HG02884 (cell line): ENCODE measurements at regions not wholly inside any gene's neighbourhood (a gene's known extent, or its start where the extent isn't known, plus 50 kb on each side); places are given as distances from the start of the nearest gene placed in this dataset.
"Not testable (repeated sequence)": the region's sequence is repeated elsewhere in the genome, so short reads cannot be mapped to it uniquely, and the experiment has no call there.

ENCODE experiments used
- ATAC-seq: cut with Tn5 transposase; IDR thresholded peaks from one replicate; pipeline ENCODE4 v1.9.1; 2021; ENCODE audit warnings: mild to moderate bottlenecking, moderate library complexity; ENCODE audit not compliant: unreplicated experiment

DNA sequence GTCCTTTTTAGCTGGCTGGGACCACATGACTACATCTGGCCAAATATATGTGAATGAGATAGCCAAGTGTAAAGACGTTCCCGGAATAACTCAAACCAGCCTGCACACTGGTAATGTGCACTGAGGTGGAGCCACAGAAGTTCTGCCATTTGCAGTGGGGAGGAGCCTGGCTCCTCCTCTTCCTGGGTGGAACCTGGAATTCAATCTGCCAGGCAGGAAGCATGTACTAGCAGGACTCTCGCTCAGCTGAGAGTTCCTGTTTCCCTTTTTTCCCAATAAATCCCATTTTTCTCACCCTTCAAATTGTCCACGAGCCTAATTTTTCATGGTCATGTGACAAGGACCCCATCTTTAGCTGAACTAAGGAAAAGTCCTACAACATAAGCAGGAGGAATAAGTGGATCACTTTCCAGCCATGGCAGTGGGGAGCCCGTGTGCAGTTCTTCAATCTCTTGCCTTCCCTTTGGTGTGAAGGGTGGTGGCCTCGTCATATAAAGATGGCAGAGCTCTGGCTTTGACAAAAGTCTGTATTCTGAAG, 183.2 kb downstream of the UXS1 start:
- ATAC-seq = no peak

DNA sequence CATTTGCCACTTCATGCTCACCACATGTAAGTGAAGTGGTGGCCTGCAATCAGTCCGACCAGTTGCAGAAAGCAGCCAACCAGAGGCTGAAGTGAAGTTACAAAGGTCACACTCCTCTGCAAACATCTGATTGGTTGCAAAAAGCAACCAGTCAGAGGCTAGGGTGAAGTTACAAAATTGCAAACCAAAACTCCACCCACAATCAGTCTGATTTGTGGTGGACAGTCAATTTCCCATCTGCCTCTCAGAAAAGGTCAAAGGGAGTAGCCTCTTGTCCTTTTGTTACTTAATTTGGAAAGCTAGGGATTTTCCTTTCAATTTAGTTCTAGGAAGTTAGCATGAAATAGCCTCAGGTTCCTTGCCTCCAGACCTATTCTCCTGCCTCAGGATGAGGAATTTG, 185.0 kb downstream of the UXS1 start:
- ATAC-seq = no peak

DNA sequence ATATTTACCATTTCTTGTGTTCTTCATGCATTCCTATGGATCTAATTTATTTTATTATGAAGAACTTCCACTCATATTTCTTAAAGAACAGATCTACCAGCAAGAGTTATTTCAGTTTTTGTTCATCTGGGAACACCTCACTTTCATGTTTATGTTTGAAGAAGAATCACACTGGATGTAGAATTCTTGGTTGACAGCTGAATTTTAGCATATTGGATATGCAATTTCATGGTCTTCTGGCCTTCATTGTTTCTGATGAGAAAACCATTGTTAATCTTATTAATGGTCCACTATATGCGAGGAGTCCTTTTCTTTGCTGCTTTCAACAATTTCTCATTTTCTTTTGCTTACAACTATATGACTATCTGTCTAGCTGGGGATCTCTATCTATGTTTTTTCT, 189.2 kb downstream of the UXS1 start:
- no peak for ATAC-seq

DNA sequence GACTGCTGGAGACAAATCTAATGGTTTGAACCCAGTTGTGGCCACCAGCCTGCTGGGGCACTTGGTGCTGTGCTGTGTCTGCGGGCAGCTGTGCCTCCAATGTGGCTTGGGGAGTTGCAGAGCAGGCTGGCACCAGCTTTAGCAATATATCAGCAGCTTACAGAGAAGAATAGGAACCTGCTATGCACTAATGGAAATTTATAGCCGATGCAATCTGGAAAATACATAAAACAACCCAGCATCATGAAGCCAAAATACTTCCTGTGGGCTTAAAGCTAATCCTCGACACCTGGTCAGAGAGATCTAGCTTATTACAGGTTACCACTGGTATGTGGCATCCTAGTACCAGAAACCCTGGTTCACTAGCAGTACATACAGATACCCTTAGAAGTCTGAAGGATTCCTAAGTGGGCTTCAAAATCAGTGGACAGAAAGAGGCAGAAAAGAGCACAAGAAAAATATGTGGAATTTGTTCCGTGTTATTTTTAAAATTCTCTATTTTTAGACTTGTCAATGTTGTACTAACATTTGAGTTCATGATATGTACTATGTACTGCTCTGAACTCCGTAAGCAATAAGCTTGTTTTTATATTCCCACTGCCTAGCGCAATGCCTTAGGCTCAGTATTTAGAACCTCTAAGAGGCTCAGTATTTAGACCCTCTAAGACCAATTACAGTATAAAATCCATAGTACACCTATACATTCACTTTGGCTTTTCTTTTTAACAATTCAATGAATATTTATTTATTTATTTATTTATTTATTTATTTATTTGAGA, 194.7 kb downstream of the UXS1 start:
- ATAC-seq = no peak

DNA sequence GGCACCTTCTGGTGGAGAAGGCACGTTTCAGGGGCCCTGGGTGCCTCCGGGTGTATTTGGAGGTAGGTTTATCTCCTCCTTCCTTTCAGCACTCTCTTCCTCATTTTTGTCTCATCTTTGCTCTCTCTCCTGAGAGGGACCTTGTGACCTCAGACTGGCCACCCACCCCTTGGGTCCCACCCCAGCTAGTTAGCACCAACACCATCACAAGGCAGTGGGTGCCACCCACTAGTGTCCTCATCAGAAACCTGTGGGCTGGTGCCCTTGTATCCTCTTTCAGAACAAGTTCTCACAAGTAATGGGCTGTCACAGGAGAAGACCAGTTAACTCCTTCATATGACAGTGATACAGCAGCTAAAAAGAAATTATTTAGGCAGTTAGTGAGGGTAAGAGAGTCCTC, 196.4 kb downstream of the UXS1 start:
- ATAC-seq = no peak

DNA sequence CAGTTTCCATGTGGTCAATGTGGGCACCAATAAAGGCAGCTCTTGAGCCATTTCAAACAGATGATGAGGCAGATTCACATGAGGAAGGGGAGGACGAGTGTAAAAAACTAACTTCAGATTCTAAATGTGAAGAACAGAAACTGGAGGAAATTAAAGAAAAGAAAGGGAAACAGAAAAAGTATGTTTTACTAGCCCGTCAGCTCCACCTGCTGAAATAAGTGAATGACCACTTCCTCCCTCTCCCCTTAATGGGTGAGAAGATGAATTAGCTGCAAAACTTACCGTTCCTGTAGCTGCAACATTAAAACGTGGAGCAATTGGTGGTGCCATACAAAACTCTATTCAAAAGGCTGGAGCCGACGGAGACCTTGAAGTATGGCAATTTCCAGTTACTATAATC, 203.5 kb downstream of the UXS1 start:
- no peak for ATAC-seq

DNA sequence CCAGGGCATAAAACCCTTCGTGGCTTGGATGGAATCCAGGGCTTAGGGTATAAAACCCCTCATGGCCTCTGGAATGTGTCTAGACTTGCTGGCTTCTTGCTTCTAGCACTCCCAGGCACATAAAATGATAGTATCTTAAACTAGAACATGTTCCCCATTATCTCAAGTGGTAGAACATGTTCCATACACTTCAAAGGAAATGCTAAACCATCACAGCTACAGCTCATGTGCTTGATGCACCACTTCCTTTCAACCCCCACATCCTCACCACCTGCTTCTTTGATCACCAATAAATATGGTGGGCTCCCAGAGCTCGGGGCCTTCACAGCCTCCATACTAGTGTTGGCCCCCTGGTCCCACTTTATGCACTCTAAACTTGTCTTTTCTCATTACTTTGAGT, 204.3 kb downstream of the UXS1 start:
- ATAC-seq = not testable (repeated sequence)

DNA sequence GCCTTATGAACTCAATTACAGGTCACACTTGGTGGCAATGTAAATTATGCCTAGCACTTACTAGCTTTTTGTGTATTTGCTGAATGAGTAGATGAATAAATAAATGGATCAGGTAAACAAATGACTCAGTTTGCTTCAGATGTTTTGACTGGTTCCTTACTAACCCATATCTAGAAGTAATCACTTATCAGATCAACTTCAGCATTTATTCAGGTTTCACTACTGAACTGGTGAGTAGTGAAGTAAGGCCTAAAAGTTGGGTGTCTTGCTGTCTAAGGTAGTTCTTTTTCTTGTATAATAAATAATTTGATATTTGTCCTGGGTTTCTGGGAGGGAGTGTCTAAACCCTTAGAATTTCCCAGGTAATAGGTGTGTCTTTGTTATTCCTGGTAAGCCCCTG, 205.0 kb downstream of the UXS1 start:
- ATAC-seq = no peak

DNA sequence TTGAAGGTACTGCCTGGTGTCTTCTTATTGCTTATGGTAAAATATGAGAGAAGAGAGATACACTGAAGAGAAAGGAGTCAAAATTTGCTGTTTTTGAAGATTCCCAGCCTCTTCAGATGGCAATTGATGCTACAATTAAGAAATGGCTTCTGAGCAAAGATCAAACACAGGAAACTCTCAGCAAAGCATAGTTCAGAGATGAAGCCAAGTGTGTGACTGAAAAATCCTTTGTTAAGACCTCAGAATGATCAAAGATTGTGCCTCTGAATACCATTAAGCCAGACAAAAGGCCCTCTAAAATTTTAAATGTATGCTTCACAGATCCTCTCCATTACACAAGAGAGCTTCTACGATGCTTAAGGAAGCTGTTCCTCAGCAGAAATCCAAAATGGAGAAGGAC, 216.3 kb downstream of the UXS1 start:
- no peak for ATAC-seq

DNA sequence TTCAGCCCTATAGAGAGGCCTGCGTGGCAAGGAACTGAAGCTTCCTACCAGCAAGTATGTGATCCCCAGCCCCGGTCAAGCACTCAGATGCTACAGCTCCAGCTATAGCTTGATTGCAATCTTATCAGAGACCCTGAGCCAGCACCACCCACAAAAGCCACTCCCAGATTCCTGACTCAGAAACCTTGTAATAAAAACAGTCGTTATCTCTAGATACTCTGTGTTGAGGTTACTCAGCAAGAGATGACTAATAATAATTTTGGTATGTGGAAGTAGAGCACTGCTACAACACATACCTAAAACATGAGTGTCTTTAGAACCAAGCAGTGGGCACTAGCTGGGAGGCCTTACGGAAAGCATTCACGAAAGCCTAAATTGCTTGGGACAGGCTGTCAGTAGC, 216.9 kb downstream of the UXS1 start:
- no peak for ATAC-seq

DNA sequence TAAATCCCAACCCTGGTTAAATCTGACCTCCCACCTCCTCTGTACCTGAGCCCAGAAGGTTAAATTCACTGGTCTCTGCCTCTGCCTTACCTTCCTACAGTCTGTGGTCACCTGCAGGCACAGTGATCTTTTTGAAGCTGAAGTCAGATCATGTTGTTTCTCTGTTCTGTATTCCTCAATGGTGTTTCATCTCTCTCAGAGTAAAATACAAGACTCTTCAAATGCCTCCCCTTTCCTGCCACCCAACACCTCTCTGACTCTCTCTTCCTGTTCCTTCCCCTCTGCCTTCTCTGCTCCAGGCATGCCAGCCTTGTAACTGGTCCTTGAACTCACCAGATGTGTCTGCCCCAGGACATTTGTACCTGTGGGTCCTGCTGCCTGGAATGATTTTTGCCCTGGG, 219.3 kb downstream of the UXS1 start:
- ATAC-seq = no peak

DNA sequence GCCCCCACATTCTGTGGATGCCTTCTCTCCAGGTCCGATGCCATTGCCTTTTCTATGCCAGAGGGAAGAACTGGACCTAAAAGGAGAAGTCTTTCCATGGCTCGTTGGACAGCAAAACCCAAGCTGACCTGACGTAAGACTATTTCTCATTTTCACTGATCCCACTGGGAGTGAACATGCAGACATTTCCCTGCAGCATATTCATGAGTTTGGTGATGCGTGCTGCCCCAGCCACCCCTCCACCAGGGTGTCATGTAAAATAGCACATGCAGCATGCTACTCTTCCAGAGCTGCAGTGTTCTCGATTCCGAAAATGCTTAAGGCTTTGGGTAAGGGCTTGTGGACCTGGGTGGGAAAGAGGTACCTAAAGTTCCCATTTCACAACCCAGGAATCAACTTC, 221.2 kb downstream of the UXS1 start:
- ATAC-seq = no peak

DNA sequence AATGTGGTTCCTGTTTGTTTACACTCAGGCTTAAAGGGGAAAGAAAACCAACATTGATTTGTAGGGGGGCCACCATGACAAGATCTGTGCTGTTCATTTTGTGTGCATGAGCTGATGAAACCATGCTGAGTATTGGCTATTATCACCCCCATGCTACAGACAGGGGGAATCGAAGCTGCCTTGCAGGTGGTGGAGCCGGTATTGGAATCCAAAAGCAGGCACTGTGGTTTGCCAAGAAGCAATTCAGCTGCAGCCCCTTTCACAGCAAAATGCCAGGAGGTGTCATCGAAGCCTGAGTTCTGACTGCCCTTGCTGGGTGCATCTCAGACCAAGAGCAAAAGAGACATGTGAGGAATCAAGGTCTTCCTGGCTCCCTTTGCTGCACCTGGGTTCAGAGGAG, 221.9 kb downstream of the UXS1 start:
- ATAC-seq = no peak

DNA sequence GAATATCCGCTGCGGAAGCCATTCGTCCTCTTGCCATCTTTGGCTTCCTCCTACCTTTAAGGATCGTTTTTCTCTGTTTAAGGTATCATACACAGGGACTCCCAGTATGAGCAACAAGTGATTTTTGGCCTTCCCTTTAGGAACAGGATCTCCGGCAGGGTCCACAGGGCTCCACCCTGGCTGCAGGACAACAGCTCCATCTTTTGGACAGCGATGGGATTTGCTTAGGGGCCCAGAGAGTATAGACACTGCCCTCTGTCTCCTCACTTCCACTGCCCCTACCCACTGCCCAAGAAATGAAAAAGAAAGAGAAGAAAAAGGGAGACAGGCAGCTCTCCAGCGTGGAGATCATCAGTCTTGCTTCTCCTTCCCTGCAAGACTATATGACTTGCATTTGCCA, 224.5 kb downstream of the UXS1 start:
- ATAC-seq = no peak

DNA sequence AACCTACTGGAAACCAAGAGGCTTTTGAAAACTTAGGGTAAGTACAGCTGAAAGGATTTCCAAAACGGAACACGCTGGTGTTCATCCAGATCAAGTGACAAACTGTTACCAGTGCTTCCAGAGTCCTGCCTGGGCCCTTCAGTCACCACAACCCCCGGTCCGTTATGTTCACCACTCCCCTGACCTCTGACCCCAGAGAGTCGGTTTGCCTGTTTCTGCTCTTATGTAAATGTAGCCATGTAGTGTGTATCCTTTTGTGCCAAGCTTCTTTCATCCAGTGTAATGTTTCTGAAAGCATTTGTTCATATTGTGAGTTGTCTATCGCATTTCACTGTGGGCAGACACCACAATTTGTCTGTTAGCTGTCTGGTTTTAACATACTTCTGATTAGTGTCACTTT, 217.5 kb downstream of the NCK2 start:
- no peak for ATAC-seq

DNA sequence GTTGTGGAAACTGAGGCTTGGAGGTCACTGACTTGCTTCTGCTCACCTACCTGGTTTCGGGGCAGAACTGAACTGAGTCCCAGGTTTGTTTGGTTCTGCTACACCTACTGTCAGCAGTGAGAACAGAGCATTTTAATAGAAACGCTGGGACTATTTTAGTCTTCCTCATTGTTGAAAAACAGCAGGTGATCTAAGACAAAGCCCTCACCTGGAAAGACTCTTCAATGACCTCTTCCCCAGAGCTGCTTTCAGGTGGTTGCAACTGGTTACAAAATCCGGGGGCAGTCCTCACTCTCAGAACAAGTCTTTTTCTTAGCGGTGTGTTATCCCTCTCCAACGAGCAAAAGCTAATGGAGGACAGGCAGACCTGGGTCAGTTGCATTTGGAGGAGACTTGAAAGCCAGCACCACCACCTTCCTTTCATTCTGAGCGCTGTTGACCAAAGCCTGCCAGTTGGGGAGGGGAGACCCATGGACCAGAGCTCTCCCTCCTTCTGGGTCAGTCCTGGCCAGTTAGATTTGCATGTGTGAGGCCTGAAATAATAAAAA, 217.0 kb downstream of the NCK2 start:
- no peak for ATAC-seq

DNA sequence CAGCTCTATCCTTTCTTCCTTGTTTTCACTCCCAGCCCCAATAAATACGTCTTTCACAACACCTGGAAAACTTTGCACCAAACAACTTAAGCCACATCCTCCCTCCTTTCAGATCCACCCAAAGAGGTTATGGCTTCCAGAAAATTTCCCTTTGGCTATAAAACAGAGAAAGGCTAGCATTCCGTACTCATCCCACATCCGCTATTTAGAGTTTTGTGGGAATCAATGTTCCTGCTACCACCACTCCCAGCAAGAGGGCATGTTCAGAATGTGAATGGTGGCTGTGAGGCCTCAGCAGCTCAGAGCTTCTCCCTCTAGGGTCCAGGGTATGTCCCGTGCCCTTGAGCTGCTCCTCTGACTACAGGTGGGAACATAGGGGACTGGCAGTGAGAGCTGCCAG, 214.6 kb downstream of the NCK2 start:
- no peak for ATAC-seq

DNA sequence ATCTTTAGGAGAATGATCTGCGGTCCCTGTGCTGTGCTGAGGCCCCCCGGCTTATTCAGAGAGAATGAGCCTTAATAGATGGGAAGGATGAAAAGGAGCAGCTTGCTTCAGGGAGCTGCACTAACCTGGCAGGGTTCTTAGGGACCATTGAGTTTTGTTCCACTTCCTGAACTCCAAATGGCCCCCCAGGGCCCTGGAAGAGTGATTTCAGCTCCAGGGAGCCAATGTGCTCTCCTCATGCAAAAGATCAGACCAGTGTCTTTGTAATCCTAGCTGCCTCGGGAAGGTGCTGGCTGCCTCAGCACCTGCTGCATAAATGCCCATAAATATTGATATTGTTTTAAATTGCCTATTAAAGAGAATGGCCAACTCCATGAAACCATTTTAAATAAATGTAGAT, 210.2 kb downstream of the NCK2 start:
- ATAC-seq = no peak

DNA sequence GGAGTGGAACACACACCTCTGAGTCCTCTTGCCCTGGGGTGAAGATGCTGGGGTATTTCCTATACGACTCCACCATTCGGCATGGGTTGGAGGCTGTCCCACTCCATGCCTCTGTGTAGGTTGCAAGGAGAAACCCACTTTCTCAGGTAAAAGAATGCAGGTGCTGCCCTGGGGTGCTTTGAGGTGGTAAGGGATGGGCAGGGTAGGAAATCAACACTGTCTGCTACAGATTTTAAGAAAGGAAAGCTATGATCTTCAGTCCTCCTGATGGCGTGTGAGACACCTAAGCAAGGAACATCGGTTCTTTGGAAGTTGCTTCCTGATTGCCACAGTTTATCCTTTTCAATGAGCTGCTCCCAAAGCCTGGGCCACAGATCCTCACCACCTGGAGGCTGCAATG, 209.2 kb downstream of the NCK2 start:
- no peak for ATAC-seq

DNA sequence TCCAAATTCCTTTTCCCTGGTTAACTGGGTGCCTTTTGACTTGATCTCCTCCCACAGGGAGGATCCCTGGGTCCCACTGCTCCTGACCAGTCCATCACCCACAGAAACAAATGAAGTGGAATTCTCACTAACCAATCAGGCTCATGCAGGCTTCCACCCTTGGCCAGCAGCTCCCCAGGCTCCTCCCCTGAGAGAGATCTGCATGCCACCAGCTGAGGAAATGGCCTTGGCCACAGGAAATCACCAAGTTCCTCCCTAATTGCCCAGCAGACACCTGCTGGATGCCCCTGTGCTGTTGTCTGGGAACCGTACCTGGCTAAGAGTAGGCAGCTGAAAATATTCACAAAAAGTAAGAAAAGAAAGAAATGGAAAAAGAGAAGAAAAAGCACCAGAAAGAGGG, 207.4 kb downstream of the NCK2 start:
- ATAC-seq = no peak

DNA sequence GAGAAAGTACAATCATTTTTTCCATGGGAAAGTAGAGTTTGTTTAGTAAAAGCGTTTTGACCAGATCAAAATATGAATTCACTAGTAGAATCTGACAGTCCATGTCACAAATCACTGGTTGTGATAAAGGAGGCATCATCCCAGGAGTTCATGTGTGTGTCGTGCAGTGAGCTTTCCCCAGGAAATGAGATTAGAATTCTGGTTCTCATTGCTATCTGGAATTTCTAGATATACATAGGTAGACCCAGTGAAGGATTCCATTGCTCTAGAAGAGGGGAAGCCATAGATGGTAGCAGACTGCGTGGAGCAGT, 206.6 kb downstream of the NCK2 start:
- no peak for ATAC-seq

DNA sequence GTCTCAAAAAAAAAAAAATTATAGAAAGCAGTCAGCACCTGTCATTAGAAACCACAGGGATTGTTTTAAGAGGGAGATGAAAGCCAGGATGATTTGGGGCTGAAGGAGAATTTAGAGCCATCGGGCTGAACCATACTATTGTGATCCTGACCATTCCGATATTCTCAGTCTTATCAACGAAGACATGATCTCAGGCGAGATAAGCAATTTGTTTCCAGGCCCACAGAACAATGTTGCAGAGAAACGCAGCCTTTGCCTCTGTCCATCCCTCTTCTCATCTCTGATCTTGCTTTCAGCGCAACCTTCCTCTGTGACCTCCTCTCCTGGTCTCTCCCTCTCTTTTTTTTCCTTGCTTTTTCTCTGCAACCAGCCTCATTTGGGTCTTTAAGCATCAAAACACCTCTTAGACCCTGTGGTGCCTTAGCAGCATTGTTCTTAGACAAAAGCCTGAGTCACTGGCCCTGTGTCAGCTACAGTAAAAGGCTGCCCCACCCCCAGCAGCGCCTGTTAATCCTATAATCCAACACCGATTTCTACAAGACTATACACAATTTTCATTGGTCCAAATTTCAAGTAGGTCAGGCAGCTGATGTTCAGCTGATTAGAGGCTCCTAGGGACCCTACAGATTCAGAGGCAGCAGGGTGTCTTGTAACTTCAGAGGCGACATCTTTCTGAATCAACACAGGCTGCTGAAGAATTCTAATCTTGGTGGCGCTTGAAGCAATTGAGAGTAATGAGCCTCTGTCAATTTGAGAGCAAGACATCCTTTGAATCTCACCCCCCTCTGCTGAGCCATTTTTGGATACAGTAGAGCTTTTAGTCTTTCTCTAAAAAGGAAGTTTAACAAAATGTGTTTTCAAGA, 206.0 kb downstream of the NCK2 start:
- no peak for ATAC-seq
